ENCODE measurements at regions not wholly inside any gene's neighbourhood (a gene's known extent, or its start where the extent isn't known, plus 50 kb on each side); places are given as distances from the start of the nearest gene placed in this dataset.
A peak's percentile ranks its signal among the peaks of the same experiment; 100 is the strongest.

DNA sequence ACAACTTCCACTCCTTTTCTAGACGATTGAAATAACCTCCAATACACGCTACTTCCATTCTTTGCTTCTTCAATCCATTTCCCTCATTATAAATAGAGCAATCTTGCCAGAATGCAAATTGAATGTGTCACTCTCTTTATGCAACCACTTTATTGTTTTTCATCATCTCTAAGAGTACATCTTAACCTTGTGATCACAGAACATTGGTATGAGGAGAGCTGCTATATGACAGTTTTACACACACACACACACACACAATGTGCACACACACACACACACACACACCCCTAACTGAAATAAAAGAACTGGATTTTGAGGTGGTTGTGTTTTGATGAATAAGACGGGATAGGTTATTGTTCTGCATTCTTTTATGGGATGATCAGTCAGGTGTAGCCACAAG, 187.0 kb downstream of the HDGFL1 start:
- H3K9me3 ChIP-seq (ENCODE audit: insufficient read depth, low read length, severe bottlenecking), result no peaks in the 10 kb centered on the region
- no peak for ATAC-seq (ENCODE audit: insufficient read depth, low read depth)
- H3K79me2 ChIP-seq (ENCODE audit: insufficient read depth, low read length), result no peaks in the 10 kb centered on the region
- H3K9ac ChIP-seq (ENCODE audit: low read depth, low read length), result no peak overlapping the region
- H3K27me3 ChIP-seq (ENCODE audit: insufficient read depth, low read length, poor library complexity), result no peaks in the 10 kb centered on the region
- H4K20me1 ChIP-seq (ENCODE audit: insufficient read depth, low read length), result no peaks in the 10 kb centered on the region
- no peaks in the 10 kb centered on the region for H3K4me1 ChIP-seq (ENCODE audit: insufficient read depth, low read length)
- no peaks in the 10 kb centered on the region for H3K36me3 ChIP-seq (ENCODE audit: insufficient read depth, low read length)
- no peak overlapping the region for H2AFZ ChIP-seq (ENCODE audit: low read depth, low read length)
- H3K27ac ChIP-seq (ENCODE audit: low read length), result no peak overlapping the region
- H3K4me3 ChIP-seq (ENCODE audit: low read depth in 1 of 2, low read length in 2 of 2), result no peak overlapping the region
- H3K4me2 ChIP-seq (ENCODE audit: insufficient read depth, low read length), result no peak overlapping the region
- TF ChIP-seq EZH2 (IDR thresholded peaks at IDR 0.05; ENCODE audit: borderline replicate concordance, low read depth, low read length, severe bottlenecking), result no peak
- TF ChIP-seq, protein P1, sequence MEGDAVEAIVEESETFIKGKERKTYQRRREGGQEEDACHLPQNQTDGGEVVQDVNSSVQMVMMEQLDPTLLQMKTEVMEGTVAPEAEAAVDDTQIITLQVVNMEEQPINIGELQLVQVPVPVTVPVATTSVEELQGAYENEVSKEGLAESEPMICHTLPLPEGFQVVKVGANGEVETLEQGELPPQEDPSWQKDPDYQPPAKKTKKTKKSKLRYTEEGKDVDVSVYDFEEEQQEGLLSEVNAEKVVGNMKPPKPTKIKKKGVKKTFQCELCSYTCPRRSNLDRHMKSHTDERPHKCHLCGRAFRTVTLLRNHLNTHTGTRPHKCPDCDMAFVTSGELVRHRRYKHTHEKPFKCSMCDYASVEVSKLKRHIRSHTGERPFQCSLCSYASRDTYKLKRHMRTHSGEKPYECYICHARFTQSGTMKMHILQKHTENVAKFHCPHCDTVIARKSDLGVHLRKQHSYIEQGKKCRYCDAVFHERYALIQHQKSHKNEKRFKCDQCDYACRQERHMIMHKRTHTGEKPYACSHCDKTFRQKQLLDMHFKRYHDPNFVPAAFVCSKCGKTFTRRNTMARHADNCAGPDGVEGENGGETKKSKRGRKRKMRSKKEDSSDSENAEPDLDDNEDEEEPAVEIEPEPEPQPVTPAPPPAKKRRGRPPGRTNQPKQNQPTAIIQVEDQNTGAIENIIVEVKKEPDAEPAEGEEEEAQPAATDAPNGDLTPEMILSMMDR (IDR thresholded peaks at IDR 0.05; ENCODE audit: borderline replicate concordance, extremely low read depth, low read length, poor library complexity, severe bottlenecking), result no peak
- DNase-seq, result no peak

DNA sequence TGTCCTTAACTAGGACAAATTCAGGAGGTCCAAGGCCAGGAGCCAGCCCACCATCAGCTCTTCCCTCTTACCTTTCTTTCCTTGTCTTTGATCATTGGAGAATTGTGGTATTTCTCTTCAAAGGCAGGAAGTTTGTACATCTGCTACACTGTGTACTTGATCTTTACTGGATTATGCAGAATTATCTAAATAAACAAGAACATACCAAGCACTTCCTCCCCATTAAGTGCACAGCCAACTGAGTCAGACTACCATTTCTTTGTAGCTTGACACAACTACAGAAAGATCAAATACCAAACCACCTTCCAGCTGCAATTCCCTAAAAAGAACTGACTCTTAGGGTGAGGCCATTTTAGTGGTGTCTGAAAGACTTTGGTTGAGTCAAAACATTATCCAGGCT, 195.1 kb downstream of the HDGFL1 start:
- TF ChIP-seq EZH2 (IDR thresholded peaks at IDR 0.05; ENCODE audit: borderline replicate concordance, low read depth, low read length, severe bottlenecking), result no peak
- TF ChIP-seq, protein P1 (IDR thresholded peaks at IDR 0.05; ENCODE audit: borderline replicate concordance, extremely low read depth, low read length, poor library complexity, severe bottlenecking), result no peak
- H2AFZ ChIP-seq (ENCODE audit: low read depth, low read length), result no peak overlapping the region
- H3K27ac ChIP-seq (ENCODE audit: low read length), result peak overlapping the region; percentile 48
- no peaks in the 10 kb centered on the region for H3K79me2 ChIP-seq (ENCODE audit: insufficient read depth, low read length)
- H3K9me3 ChIP-seq (ENCODE audit: insufficient read depth, low read length, severe bottlenecking), result no peaks in the 10 kb centered on the region
- H3K9ac ChIP-seq (ENCODE audit: low read depth, low read length), result no peak overlapping the region
- no peaks in the 10 kb centered on the region for H4K20me1 ChIP-seq (ENCODE audit: insufficient read depth, low read length)
- H3K4me3 ChIP-seq (ENCODE audit: low read depth in 1 of 2, low read length in 2 of 2), result no peak overlapping the region
- H3K27me3 ChIP-seq (ENCODE audit: insufficient read depth, low read length, poor library complexity), result no peaks in the 10 kb centered on the region
- DNase-seq (peak; percentile 54), ATAC-seq (ENCODE audit: insufficient read depth, low read depth) (peak; percentile 94)
- no peaks in the 10 kb centered on the region for H3K36me3 ChIP-seq (ENCODE audit: insufficient read depth, low read length)
- peaks cover 44% of the 10 kb centered on the region for H3K4me1 ChIP-seq (ENCODE audit: insufficient read depth, low read length)
- no peak overlapping the region; the same call in 1 of the 2 replicates for H3K4me2 ChIP-seq (ENCODE audit: insufficient read depth, low read length)

DNA sequence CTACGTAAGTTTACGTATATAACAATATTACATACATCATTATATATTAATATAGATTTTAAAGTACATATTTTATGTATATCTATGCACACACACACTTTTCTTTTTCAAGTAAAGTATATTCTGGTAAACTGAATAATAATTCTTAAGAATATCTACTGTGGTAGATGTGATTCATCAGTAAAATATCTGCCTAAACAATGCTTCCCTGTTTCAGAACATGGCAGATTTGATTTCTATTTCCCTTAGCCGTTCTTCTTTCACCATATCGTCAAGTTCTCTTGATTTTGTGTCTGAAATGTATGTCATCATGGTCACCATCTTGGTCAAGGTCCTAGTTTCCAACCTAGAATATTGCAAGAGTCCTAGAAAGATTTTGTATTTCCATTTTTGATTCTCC, 195.6 kb downstream of the HDGFL1 start:
- DNase-seq (no peak), ATAC-seq (ENCODE audit: insufficient read depth, low read depth) (no peak)
- Histone ChIP-seq H3K4me3 (ENCODE audit: low read depth in 1 of 2, low read length in 2 of 2) (no peak overlapping the region), H3K27me3 (ENCODE audit: insufficient read depth, low read length, poor library complexity) (no peaks in the 10 kb centered on the region), H3K79me2 (ENCODE audit: insufficient read depth, low read length) (no peaks in the 10 kb centered on the region), H3K4me2 (ENCODE audit: insufficient read depth, low read length) (no peak overlapping the region), H3K27ac (ENCODE audit: low read length) (peak overlapping the region; percentile 61), H3K9me3 (ENCODE audit: insufficient read depth, low read length, severe bottlenecking) (no peaks in the 10 kb centered on the region), H4K20me1 (ENCODE audit: insufficient read depth, low read length) (no peaks in the 10 kb centered on the region), H3K9ac (ENCODE audit: low read depth, low read length) (no peak overlapping the region), H3K36me3 (ENCODE audit: insufficient read depth, low read length) (no peaks in the 10 kb centered on the region), H2AFZ (ENCODE audit: low read depth, low read length) (no peak overlapping the region), H3K4me1 (ENCODE audit: insufficient read depth, low read length) (peaks cover 44% of the 10 kb centered on the region)
- no peak for TF ChIP-seq EZH2 (IDR thresholded peaks at IDR 0.05; ENCODE audit: borderline replicate concordance, low read depth, low read length, severe bottlenecking)
- TF ChIP-seq, protein P1 (IDR thresholded peaks at IDR 0.05; ENCODE audit: borderline replicate concordance, extremely low read depth, low read length, poor library complexity, severe bottlenecking), result no peak

DNA sequence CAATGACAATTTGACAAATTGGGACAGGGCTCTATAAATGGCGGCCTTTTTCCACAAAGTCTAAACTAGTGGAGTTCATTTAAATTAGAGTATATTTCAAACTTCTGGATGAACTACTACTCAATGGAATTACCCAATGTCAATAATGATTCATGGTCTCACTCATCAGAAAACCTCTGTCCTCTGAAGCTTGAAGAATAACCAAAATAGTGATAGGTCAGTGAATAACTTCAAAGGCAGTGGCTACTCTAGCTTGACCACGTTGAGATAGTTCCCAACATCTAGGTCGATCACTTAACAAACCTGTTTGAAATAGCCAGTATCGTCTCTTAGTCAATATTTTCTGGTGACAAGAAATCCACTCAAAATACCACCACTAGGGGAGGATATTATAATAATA, 197.6 kb downstream of the HDGFL1 start:
- Histone ChIP-seq H3K4me2 (ENCODE audit: insufficient read depth, low read length) (no peak overlapping the region), H3K27me3 (ENCODE audit: insufficient read depth, low read length, poor library complexity) (no peaks in the 10 kb centered on the region), H2AFZ (ENCODE audit: low read depth, low read length) (no peak overlapping the region), H3K27ac (ENCODE audit: low read length) (no peak overlapping the region), H4K20me1 (ENCODE audit: insufficient read depth, low read length) (no peaks in the 10 kb centered on the region), H3K36me3 (ENCODE audit: insufficient read depth, low read length) (no peaks in the 10 kb centered on the region), H3K79me2 (ENCODE audit: insufficient read depth, low read length) (no peaks in the 10 kb centered on the region), H3K9ac (ENCODE audit: low read depth, low read length) (no peak overlapping the region), H3K4me3 (ENCODE audit: low read depth in 1 of 2, low read length in 2 of 2) (no peak overlapping the region), H3K4me1 (ENCODE audit: insufficient read depth, low read length) (peaks cover 42% of the 10 kb centered on the region), H3K9me3 (ENCODE audit: insufficient read depth, low read length, severe bottlenecking) (no peaks in the 10 kb centered on the region)
- no peak for DNase-seq
- TF ChIP-seq, protein P1 (IDR thresholded peaks at IDR 0.05; ENCODE audit: borderline replicate concordance, extremely low read depth, low read length, poor library complexity, severe bottlenecking), result no peak
- no peak for TF ChIP-seq EZH2 (IDR thresholded peaks at IDR 0.05; ENCODE audit: borderline replicate concordance, low read depth, low read length, severe bottlenecking)
- ATAC-seq (ENCODE audit: insufficient read depth, low read depth), result no peak

Measured in DND-41 (cell line).